Mesothelial cell of epicardium (in vitro differentiated cells): ENCODE measurements at regions not wholly inside any gene's neighbourhood (a gene's known extent, or its start where the extent isn't known, plus 50 kb on each side); places are given as distances from the start of the nearest gene placed in this dataset.

Experiments used
- DNase-seq, 2 experiments: peaks; one replicate each; pipeline ENCODE4 v3.0.0; 2021; ENCODE audit warnings: low spot score in 2 of 2; ENCODE audit not compliant: unreplicated experiment in 2 of 2
- H3K27ac Mint-ChIP-seq: 2 replicates; pipeline ENCODE4 v1.8.0; 2021; ENCODE audit warnings: mixed read lengths
- H3K27me3 Mint-ChIP-seq: 2 replicates; pipeline ENCODE4 v1.8.0; 2021; ENCODE audit warnings: low read depth, mixed read lengths
- H3K36me3 Mint-ChIP-seq: 2 replicates; pipeline ENCODE4 v1.8.0; 2021; ENCODE audit warnings: mixed read lengths
- H3K4me1 Mint-ChIP-seq: 2 replicates; pipeline ENCODE4 v1.8.0; 2021; ENCODE audit warnings: mixed read lengths
- H3K4me3 Mint-ChIP-seq: 2 replicates; pipeline ENCODE4 v1.8.0; 2021; ENCODE audit warnings: mild to moderate bottlenecking, moderate library complexity, mixed read lengths
- H3K9me3 Mint-ChIP-seq: 2 replicates; pipeline ENCODE4 v1.8.0; 2021; ENCODE audit warnings: mixed read lengths
- TF ChIP-seq, protein P1 (sequence below): fragments of 200-600 bp; sonication (generic); IDR thresholded peaks from one replicate; pipeline ENCODE4 v1.5.0; 2021; ENCODE audit warnings: antibody characterized with exemption; ENCODE audit not compliant: unreplicated experiment

DNA sequence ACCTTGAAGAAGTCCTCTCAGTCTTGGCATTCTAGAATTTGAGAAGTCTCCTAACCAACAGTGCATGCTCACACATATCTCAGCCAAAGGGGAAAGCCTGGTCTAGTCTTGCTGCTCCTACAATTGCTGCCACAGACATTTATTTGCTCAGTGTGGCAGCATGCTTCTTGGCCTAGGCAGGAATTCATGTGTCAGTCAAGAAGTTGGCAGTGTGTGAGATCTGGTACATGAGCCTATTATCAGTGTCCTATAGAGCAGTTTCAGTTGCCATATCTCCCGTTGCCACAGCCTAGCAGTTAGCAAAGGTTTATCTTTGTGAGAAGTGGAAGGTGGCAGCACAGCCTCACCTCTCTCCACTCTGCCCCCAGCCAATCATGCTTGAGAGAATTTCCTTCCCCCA lies 176.9 kb upstream of the ARHGEF9 start:
- H3K9me3 Mint-ChIP-seq = peaks cover 36% of the 10 kb centered on the region
- peaks cover 3% of the 10 kb centered on the region for H3K36me3 Mint-ChIP-seq
- DNase-seq = no peak

DNA sequence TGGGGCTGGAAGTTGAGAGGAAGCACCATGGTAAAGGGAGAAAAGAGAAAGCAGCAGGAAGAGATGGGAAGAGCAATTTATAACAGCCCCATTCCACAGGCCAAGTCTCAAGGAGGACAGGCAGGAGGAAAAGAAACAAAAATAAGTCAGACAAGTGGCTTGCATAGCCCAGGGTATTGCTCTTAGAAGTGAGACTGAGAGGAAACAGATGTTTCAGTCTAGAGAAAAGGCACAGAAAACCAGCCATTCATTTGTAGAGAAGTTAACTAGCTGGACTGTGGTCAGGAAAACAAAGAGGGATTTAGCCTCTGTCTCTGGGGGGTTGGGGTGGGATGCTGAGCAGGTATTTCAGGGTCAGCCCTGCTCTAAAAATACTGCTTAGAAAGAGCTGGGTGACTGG lies 175.0 kb upstream of the ARHGEF9 start:
- Mint-ChIP-seq H3K27ac (no peak overlapping the region), H3K27me3 (no peaks in the 10 kb centered on the region), H3K9me3 (peaks cover 45% of the 10 kb centered on the region), H3K36me3 (peaks cover 3% of the 10 kb centered on the region), H3K4me3 (no peak overlapping the region), H3K4me1 (no peaks in the 10 kb centered on the region)
- DNase-seq = no peak
- TF ChIP-seq, protein P1, sequence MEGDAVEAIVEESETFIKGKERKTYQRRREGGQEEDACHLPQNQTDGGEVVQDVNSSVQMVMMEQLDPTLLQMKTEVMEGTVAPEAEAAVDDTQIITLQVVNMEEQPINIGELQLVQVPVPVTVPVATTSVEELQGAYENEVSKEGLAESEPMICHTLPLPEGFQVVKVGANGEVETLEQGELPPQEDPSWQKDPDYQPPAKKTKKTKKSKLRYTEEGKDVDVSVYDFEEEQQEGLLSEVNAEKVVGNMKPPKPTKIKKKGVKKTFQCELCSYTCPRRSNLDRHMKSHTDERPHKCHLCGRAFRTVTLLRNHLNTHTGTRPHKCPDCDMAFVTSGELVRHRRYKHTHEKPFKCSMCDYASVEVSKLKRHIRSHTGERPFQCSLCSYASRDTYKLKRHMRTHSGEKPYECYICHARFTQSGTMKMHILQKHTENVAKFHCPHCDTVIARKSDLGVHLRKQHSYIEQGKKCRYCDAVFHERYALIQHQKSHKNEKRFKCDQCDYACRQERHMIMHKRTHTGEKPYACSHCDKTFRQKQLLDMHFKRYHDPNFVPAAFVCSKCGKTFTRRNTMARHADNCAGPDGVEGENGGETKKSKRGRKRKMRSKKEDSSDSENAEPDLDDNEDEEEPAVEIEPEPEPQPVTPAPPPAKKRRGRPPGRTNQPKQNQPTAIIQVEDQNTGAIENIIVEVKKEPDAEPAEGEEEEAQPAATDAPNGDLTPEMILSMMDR = no peak

More for the DNA sequence above, 176.9 kb upstream of the ARHGEF9 start:
- Mint-ChIP-seq H3K27me3 (no peaks in the 10 kb centered on the region), H3K27ac (no peak overlapping the region), H3K4me3 (no peak overlapping the region), H3K4me1 (peaks cover 4% of the 10 kb centered on the region)
- TF ChIP-seq, protein P1 = no peak

DNA sequence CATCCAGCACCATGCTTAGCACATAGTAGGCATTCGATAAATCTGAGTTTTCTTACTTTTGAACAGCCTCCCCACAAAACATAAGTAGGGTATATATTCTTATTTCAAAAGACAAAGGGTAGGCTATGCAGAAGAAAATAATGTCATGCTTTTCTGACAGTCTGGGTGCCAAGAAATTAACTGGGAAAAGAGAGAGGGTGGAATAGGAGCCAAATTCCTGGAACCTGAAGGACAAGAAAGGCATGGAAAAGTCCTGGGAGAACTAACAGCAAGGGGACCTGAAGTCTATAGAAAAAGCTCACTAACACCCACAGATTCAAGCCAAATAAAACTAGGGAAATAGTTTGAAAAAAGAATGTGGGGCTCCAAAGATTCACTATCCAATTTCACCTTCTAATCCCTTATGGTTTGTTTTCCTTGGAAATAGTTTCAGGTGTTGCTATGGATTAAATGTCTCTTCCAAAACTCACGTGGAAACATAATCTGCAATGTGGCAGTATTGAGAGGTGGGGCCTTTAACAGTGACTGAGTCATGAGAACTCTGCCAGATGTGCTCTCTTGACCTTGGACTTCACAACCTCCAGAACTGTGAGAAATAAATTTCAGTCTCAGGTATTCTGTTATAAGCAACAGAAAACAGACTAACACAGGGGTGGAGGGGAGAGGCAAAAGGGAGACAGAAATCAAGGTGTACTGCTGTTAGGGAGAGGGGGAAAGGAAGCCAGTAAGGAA lies 173.3 kb upstream of the ARHGEF9 start:
- Mint-ChIP-seq H3K4me3 (no peak overlapping the region), H3K4me1 (no peaks in the 10 kb centered on the region), H3K9me3 (peaks cover 55% of the 10 kb centered on the region), H3K27ac (no peak overlapping the region), H3K27me3 (no peaks in the 10 kb centered on the region), H3K36me3 (peaks cover 3% of the 10 kb centered on the region)
- no peak for DNase-seq
- TF ChIP-seq, protein P1 = no peak

DNA sequence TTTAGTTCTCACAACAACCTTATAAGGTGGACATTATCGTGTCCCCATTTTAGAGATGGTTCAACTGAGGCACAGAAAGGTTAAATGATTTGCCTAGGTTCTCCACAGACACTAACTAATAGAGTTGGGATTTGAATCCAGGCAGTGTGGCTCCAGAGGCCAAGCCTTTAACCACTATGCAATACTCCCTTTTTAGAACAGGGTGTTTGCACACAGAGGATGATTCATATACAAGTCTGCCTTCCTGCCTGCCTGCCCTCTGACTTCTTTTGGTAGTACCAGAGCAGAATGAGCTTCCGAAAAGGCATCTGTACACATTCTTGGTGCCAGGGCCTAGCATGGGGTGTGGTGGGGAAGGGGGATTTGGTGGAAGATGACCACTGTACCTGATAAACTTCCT lies 150.8 kb upstream of the ARHGEF9 start:
- no peak for DNase-seq
- H3K4me1 Mint-ChIP-seq = no peaks in the 10 kb centered on the region
- no peaks in the 10 kb centered on the region for H3K36me3 Mint-ChIP-seq
- no peak overlapping the region for H3K27ac Mint-ChIP-seq
- no peak overlapping the region for H3K4me3 Mint-ChIP-seq
- no peaks in the 10 kb centered on the region for H3K27me3 Mint-ChIP-seq
- TF ChIP-seq, protein P1 = no peak
- peaks cover 38% of the 10 kb centered on the region for H3K9me3 Mint-ChIP-seq

DNA sequence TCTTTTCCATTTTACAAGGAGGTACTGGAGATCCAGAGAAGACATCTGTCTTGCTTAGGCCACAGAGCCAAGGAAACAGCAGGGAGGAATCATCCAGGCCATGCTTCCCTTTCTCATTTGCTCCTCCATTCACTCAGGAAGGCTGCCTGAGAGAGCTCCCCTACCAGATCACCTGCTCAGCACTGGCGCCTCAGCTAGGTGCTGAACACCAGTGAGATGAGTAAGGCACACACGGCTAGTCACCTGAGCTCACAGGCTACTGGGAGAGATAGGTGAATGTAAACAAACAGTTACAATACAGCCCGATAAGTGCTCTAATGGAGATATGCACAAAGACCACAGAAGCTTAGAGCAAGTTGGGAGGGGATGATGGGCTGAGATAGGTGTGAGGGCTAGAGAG lies 149.8 kb upstream of the ARHGEF9 start:
- Mint-ChIP-seq H3K27me3 (no peaks in the 10 kb centered on the region), H3K36me3 (no peaks in the 10 kb centered on the region), H3K27ac (no peak overlapping the region), H3K4me1 (no peaks in the 10 kb centered on the region), H3K4me3 (no peak overlapping the region), H3K9me3 (peaks cover 44% of the 10 kb centered on the region)
- no peak for DNase-seq
- TF ChIP-seq, protein P1 = no peak

DNA sequence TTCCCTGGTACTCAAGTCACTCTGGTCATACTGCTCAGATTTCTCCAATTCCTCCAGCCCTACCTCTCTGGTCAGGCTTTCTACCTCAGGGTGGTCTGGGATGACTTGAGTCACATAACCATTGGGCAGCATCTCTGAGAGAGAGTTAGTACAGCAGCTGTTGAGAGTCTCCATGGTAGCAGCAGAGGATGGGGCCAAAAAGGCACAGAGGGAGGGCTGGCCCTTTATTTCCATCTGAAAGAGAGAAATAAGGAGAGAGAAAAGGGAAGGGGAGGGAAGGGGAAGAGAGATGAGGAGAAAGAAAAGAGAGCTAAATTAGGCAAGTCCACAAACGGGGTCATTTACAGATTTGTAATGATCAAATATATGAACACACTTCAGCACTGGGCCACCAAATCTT lies 149.1 kb upstream of the ARHGEF9 start:
- TF ChIP-seq, protein P1 = no peak
- Mint-ChIP-seq H3K27ac (no peak overlapping the region), H3K36me3 (no peaks in the 10 kb centered on the region), H3K27me3 (no peaks in the 10 kb centered on the region), H3K4me3 (no peak overlapping the region), H3K9me3 (peaks cover 37% of the 10 kb centered on the region), H3K4me1 (no peaks in the 10 kb centered on the region)
- DNase-seq = no peak
